ENCODE measurements at regions not wholly inside any gene's neighbourhood (a gene's known extent, or its start where the extent isn't known, plus 50 kb on each side); places are given as distances from the start of the nearest gene placed in this dataset.

DNA sequence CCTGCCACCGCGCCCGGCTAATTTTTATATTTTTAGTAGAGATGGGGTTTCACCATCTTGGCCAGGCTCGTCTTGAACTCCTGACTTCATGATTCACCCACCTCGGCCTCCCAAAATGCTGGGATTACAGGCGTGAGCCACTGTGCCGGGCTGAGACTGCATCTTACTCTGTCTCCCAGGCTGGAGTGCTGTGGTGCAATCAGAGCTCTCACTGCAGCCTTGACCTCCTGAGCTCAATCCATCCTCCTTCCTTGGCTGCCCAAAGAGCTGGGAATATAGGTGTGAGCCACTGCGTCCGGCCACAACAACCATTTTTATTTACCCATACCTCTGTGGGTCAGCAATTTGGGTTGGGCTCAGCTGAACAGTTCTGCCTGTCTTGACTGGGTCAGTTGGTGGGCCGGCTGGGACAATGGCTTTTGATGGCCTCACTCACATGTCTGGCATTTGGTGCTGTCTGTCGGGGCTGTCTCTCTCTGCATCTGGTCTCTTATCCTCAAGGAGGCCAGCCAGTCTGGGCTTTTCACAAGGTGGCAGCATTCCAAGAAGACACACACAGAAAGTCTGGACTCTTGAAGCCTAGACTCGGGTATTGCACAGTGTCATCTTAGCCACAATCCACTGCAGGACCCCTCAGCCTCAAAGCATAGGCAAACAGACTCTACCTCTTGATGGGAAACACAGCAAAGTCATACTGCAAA, 116.8 kb upstream of the GATA6 start:
- Mint-ChIP-seq H3K4me3 (no peak overlapping the region), H3K4me1 (no peaks in the 10 kb centered on the region), H3K27me3 (ENCODE audit: low read depth) (peaks cover 2% of the 10 kb centered on the region; the same call in 1 of the 2 replicates), H3K36me3 (no peaks in the 10 kb centered on the region), H3K9me3 (no peaks in the 10 kb centered on the region; the same call in 1 of the 2 replicates), H3K27ac (no peak overlapping the region)
- CTCF ChIA-PET: no interaction called here
- no peak for TF ChIP-seq ZNF138 (CRISPR knock-in tag; conservative IDR thresholded peaks at IDR 0.05)
- POLR2A ChIA-PET: no interaction called here
- DNase-seq (ENCODE audit: low spot score) (no peak), ATAC-seq (no peak)

DNA sequence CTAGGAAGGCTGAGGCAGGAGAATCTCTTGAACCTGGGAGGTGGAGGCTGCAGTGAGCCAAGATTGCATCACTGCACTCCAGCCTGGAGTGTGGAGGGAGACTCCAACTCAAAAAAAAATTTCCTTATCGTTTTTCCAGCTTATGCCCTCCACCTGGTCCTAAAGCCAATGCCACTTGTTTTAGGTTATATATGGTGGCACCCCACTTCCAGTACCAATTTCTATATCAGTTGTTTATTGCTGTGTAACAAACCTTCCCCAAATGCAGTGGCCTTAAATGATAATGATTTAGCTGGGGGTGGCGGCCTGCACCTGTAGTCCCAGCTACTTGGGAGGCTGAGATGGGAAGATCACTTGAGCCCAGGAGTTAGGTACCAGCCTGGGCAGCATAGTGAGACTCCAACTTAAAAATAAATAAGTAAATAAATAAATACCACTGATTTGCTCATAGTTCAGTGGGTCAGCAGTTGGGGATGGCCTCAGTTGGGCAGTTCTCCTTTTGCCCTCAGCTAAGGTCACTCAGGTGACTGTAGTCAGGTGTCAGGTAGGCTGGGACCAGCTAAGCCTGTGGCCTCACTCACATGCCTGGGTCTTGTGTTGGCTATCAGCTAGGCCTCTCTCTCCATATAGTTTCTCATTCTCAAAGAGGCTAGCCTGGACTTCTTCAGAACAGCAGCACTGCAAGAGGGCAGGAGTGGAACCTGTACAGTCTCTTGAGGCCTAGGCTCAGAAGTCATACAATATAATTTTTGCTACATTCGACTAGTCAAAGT, 113.7 kb upstream of the GATA6 start:
- H3K27me3 Mint-ChIP-seq (ENCODE audit: low read depth): no peaks in the 10 kb centered on the region
- H3K36me3 Mint-ChIP-seq: no peaks in the 10 kb centered on the region
- DNase-seq (ENCODE audit: low spot score): no peak
- POLR2A ChIA-PET: no interaction called here
- CTCF ChIA-PET: no interaction called here
- no peak for ATAC-seq
- H3K4me3 Mint-ChIP-seq: no peak overlapping the region
- 0 out of 2 replicates have a peak, but pooled peaks cover 3% of the 10 kb centered on the region for H3K4me1 Mint-ChIP-seq
- no peaks in the 10 kb centered on the region; the same call in 1 of the 2 replicates for H3K9me3 Mint-ChIP-seq
- TF ChIP-seq GABPB1 (CRISPR knock-in tag; IDR thresholded peaks at IDR 0.05) (no peak), FOXJ3 (CRISPR knock-in tag; IDR thresholded peaks at IDR 0.05; ENCODE audit: borderline replicate concordance) (no peak), ATF6 (CRISPR knock-in tag; IDR thresholded peaks at IDR 0.05) (no peak), MAX (CRISPR knock-in tag; IDR thresholded peaks at IDR 0.05) (no peak), NR2C2 (CRISPR knock-in tag; IDR thresholded peaks at IDR 0.05) (no peak), ZNF263 (CRISPR knock-in tag; IDR thresholded peaks at IDR 0.05; ENCODE audit: low read depth) (no peak)
- TF ChIP-seq, protein P1, sequence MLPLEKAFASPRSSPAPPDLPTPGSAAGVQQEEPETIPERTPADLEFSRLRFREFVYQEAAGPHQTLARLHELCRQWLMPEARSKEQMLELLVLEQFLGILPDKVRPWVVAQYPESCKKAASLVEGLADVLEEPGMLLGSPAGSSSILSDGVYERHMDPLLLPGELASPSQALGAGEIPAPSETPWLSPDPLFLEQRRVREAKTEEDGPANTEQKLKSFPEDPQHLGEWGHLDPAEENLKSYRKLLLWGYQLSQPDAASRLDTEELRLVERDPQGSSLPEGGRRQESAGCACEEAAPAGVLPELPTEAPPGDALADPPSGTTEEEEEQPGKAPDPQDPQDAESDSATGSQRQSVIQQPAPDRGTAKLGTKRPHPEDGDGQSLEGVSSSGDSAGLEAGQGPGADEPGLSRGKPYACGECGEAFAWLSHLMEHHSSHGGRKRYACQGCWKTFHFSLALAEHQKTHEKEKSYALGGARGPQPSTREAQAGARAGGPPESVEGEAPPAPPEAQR (CRISPR knock-in tag; IDR thresholded peaks at IDR 0.05): no peak
- no peak overlapping the region for H3K27ac Mint-ChIP-seq

DNA sequence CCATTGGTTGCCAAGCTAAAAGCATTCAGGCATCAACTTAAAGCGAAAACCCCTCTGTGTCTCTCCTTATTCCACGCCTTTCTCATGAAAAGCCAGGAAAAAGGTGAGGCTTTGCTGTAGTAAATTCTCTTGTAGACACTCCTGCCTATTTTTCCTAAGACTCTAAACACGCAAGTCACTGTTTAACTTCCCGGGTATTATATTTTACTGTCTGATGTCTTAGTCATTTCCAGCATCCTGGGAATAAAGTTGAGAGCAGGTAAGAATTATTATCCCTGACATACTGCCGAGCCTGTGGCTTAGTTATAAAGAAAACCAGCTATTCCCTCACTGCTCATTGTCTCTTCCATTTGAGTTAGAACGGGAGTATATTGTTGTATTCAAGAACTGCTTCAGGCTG, 112.4 kb upstream of the GATA6 start:
- no peaks in the 10 kb centered on the region for H3K36me3 Mint-ChIP-seq
- ATAC-seq: no peak
- no peak for DNase-seq (ENCODE audit: low spot score)
- no peak overlapping the region for H3K27ac Mint-ChIP-seq
- TF ChIP-seq FOXP1 (CRISPR knock-in tag; IDR thresholded peaks at IDR 0.05; ENCODE audit: borderline replicate concordance) (no peak), ZNF396 (CRISPR knock-in tag; IDR thresholded peaks at IDR 0.05; ENCODE audit: borderline replicate concordance) (no peak), AFF4 (CRISPR knock-in tag; IDR thresholded peaks at IDR 0.05; ENCODE audit: borderline replicate concordance) (no peak), STAT6 (CRISPR knock-in tag; conservative IDR thresholded peaks at IDR 0.05; ENCODE audit: low read depth) (no peak), SOX15 (CRISPR knock-in tag; IDR thresholded peaks at IDR 0.05) (no peak), ZNF425 (CRISPR knock-in tag; conservative IDR thresholded peaks at IDR 0.05) (no peak), SP1 (CRISPR knock-in tag; conservative IDR thresholded peaks at IDR 0.05) (no peak)
- no peak overlapping the region for H3K4me3 Mint-ChIP-seq
- POLR2A ChIA-PET: no interaction called here
- no peaks in the 10 kb centered on the region; the same call in 1 of the 2 replicates for H3K9me3 Mint-ChIP-seq
- CTCF ChIA-PET: interaction anchor here (1.0 kb wide), 1 partner anchor 59 kb away, joined by 5 read pairs; no protein-coding TSS in a partner anchor
- H3K27me3 Mint-ChIP-seq (ENCODE audit: low read depth): no peaks in the 10 kb centered on the region
- 0 out of 2 replicates have a peak, but pooled peaks cover 3% of the 10 kb centered on the region for H3K4me1 Mint-ChIP-seq
